SK-N-SH (cell line): ENCODE measurements at regions not wholly inside any gene's neighbourhood (a gene's known extent, or its start where the extent isn't known, plus 50 kb on each side); places are given as distances from the start of the nearest gene placed in this dataset.

ENCODE experiments used
- CTCF ChIA-PET: fragments of 300-600, 350-600 bp; formaldehyde crosslinking; extraction: SDS; loops from one replicate; lab custom pipeline; 2021; lab: Yijun Ruan, JAX
- POLR2A ChIA-PET: fragments of 350-600 bp; sonication (Branson Sonifier 250); formaldehyde crosslinking; extraction: SDS; loops from one replicate; lab custom pipeline; 2020; ENCODE audit warnings: antibody characterized with exemption, inconsistent platforms; lab: Yijun Ruan, JAX
- DNase-seq: peaks from one replicate; pipeline ENCODE4 v3.0.0; 2012
- H2AFZ ChIP-seq: fragments of 200-600 bp; sonication (generic); 2 replicates; pipeline ENCODE4 v1.8.1; 2016; ENCODE audit warnings: antibody characterized with exemption, mild to moderate bottlenecking, low read depth
- H3F3A ChIP-seq: fragments of 200-600 bp; sonication (generic); replicated peaks from 2 replicates; pipeline ENCODE3; 2016; ENCODE audit warnings: antibody characterized with exemption, mild to moderate bottlenecking; ENCODE audit not compliant: insufficient read depth
- H3K27ac ChIP-seq, 2 experiments: fragments of 200-500 bp in 1 of 2; fragments of 200-600 bp in 1 of 2; sonication (Bioruptor generic) in 1 of 2; sonication (generic), shearing (Covaris generic) in 1 of 2; 2 replicates each; pipeline versions ENCODE4 v1.5.1 to v1.6.1; 2014 to 2016; ENCODE audit warnings: low read depth in 2 of 2, inconsistent platforms in 1 of 2, low read length in 1 of 2, mild to moderate bottlenecking in 1 of 2, mixed read lengths in 1 of 2
- H3K27me3 ChIP-seq: fragments of 200-600 bp; sonication (generic), shearing (Covaris generic); 2 replicates; pipeline ENCODE4 v1.6.1; 2016; ENCODE audit warnings: mixed run types; ENCODE audit not compliant: insufficient read depth
- H3K36me3 ChIP-seq, 2 experiments: fragments of 200-500 bp in 1 of 2; fragments of 200-600 bp in 1 of 2; sonication (Bioruptor generic) in 1 of 2; sonication (generic) in 1 of 2; replicated peaks in 1 of 2; 2 replicates each; pipeline versions ENCODE3 to v1.5.1; 2014 to 2016; ENCODE audit warnings: low read length in 1 of 2, mild to moderate bottlenecking in 1 of 2; ENCODE audit not compliant: insufficient read depth in 2 of 2, control insufficient read depth in 1 of 2
- H3K4me1 ChIP-seq, 2 experiments: fragments of 200-500 bp in 1 of 2; fragments of 200-600 bp in 1 of 2; sonication (Bioruptor generic) in 1 of 2; sonication (generic), shearing (Covaris generic) in 1 of 2; 2 replicates each; pipeline versions ENCODE4 v1.5.1 to v1.6.1; 2014 to 2016; ENCODE audit warnings: low read depth in 1 of 2, low read length in 1 of 2, mixed run types in 1 of 2; ENCODE audit not compliant: insufficient read depth in 2 of 2, control insufficient read depth in 1 of 2
- H3K4me2 ChIP-seq: fragments of 200-600 bp; sonication (generic), shearing (Covaris generic); 2 replicates; pipeline ENCODE4 v1.6.1; 2017; ENCODE audit warnings: mixed run types
- H3K4me3 ChIP-seq, 2 experiments: fragments of 200-500 bp in 1 of 2; fragments of 200-600 bp in 1 of 2; sonication (Bioruptor generic) in 1 of 2; sonication (generic), shearing (Covaris generic) in 1 of 2; 2 replicates each; pipeline versions ENCODE4 v1.5.1 to v1.8.1; 2014 to 2016; ENCODE audit warnings: low read depth in 2 of 2, inconsistent platforms in 1 of 2, low read length in 1 of 2, mild to moderate bottlenecking in 1 of 2, mixed read lengths in 1 of 2, moderate library complexity in 1 of 2
- H3K79me2 ChIP-seq: fragments of 200-600 bp; sonication (generic); 2 replicates; pipeline ENCODE4 v1.8.1; 2017; ENCODE audit warnings: mild to moderate bottlenecking; ENCODE audit not compliant: insufficient read depth
- H3K9ac ChIP-seq: fragments of 200-600 bp; sonication (generic); 2 replicates; pipeline ENCODE4 v1.6.1; 2017; ENCODE audit warnings: mixed run types
- H3K9me2 ChIP-seq: fragments of 200-600 bp; sonication (generic); 2 replicates; pipeline ENCODE4 v1.6.1; 2017; ENCODE audit warnings: mixed run types
- H3K9me3 ChIP-seq: fragments of 200-600 bp; sonication (generic); 2 replicates; pipeline ENCODE4 v1.6.1; 2017; ENCODE audit warnings: mixed run types, mild to moderate bottlenecking, moderate library complexity
- H4K20me1 ChIP-seq: fragments of 200-600 bp; sonication (generic); 2 replicates; pipeline ENCODE4 v1.6.1; 2017; ENCODE audit warnings: mild to moderate bottlenecking, mixed run types; ENCODE audit not compliant: insufficient read depth
- CHD2 ChIP-seq: fragments of 150-350 bp; IDR thresholded peaks from 2 replicates; pipeline ENCODE4 v1.6.1; 2018; ENCODE audit warnings: low read length; ENCODE audit not compliant: partially characterized antibody
- ELF1 ChIP-seq: IDR thresholded peaks from 2 replicates; pipeline ENCODE4 v1.4.0; 2012
- NRF1 ChIP-seq: IDR thresholded peaks from 2 replicates; pipeline ENCODE4 v1.6.1; 2012; ENCODE audit warnings: low read depth, mild to moderate bottlenecking, low read length
- RAD21 ChIP-seq: IDR thresholded peaks from 2 replicates; pipeline ENCODE4 v1.6.1; 2012; ENCODE audit warnings: mild to moderate bottlenecking, low read length
- RCOR1 ChIP-seq: fragments of 150-350 bp; IDR thresholded peaks from 2 replicates; pipeline ENCODE4 v1.6.1; 2017; ENCODE audit warnings: antibody characterized with exemption, low read length
- RFX5 ChIP-seq: IDR thresholded peaks from 2 replicates; pipeline ENCODE4 v1.6.1; 2012; ENCODE audit warnings: mild to moderate bottlenecking, improper control_type of control experiment, low read length
- TAF1 ChIP-seq: IDR thresholded peaks from 2 replicates; pipeline ENCODE4 v1.6.1; 2012; ENCODE audit warnings: low read depth, mild to moderate bottlenecking, low read length, moderate library complexity, borderline replicate concordance
- TEAD4 ChIP-seq: IDR thresholded peaks from 2 replicates; pipeline ENCODE4 v1.4.0; 2012; ENCODE audit warnings: mild to moderate bottlenecking, borderline replicate concordance; ENCODE audit not compliant: insufficient read depth
- YY1 ChIP-seq: IDR thresholded peaks from 2 replicates; pipeline ENCODE4 v1.4.0; 2012; ENCODE audit warnings: low read depth, mild to moderate bottlenecking
- WGBS: methylation state at CpG from one replicate; pipeline ENCODE4 v1.1.6; 2017; ENCODE audit warnings: low lambda C conversion rate; 5-methylcytosine and 5-hydroxymethylcytosine counted together
- TF ChIP-seq, protein P1 (sequence below): fragments of 200-600 bp; sonication (generic); IDR thresholded peaks from 2 replicates; pipeline ENCODE4 v1.6.1; 2017; ENCODE audit warnings: antibody characterized with exemption, mild to moderate bottlenecking, moderate library complexity
- TF ChIP-seq, protein P2 (sequence below): IDR thresholded peaks from 2 replicates; pipeline ENCODE4 v1.6.1; 2012; ENCODE audit warnings: mild to moderate bottlenecking, low read depth, low read length, moderate library complexity
- TF ChIP-seq, protein P3 (sequence below): fragments of 150-350 bp; IDR thresholded peaks from 2 replicates; pipeline ENCODE4 v1.6.1; 2016; ENCODE audit warnings: mild to moderate bottlenecking, low read depth, low read length

DNA sequence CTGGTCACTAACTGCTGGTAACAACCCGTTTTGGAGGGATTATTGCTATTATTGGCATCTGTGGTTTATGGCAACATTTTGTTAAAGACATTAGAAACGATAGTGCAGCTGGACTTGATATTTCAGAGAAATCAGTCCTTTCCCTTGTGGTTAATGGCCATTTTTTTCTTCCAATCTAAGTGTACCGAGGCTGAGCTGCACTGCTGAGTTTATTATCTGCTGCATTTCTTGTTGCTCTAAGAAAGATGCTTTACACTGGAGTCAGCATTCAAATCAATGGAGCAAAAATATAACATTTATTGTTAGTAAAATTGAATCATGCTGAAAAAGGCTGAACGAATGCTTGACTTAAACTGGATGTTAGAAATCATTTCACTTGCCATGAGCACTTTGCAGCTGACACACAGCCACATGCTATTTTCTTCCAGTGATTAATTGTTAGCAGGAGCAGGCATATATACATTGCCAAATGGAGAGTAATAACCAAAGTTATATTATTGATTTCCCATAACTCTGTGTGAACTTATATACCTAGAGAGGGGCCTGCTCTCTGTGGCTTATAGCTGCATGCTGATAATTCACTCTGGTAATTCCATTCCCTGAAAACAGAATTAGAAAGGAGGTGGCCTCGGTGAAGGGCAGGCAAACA is 66.5 kb upstream of the TTC29 start:
- WGBS = 39% methylated on average over 5 of the region's 5 CpGs
- Histone ChIP-seq H3K27me3 (no peaks in the 10 kb centered on the region; the same call in 1 of the 2 replicates), H3K79me2 (no peaks in the 10 kb centered on the region), H3F3A (no peaks in the 10 kb centered on the region), H2AFZ (no peak overlapping the region), H3K4me2 (no peak overlapping the region), H3K9ac (no peak overlapping the region), H3K9me3 (no peaks in the 10 kb centered on the region), H4K20me1 (no peaks in the 10 kb centered on the region), H3K4me3 (no peak overlapping the region), H3K27ac (no peak overlapping the region), H3K4me1 (no peaks in the 10 kb centered on the region; a peak in 2 of 4 replicates), H3K36me3 (no peaks in the 10 kb centered on the region), H3K9me2 (no peaks in the 10 kb centered on the region)
- DNase-seq = no peak
- CTCF ChIA-PET = interaction anchor here (2.5 kb wide), 1 partner anchor 85 kb away, joined by 14 read pairs; no protein-coding TSS in a partner anchor
- no peak for TF ChIP-seq RCOR1
- no peak for TF ChIP-seq NRF1
- TF ChIP-seq YY1 = no peak
- TF ChIP-seq TAF1 = no peak
- TF ChIP-seq, protein P1, sequence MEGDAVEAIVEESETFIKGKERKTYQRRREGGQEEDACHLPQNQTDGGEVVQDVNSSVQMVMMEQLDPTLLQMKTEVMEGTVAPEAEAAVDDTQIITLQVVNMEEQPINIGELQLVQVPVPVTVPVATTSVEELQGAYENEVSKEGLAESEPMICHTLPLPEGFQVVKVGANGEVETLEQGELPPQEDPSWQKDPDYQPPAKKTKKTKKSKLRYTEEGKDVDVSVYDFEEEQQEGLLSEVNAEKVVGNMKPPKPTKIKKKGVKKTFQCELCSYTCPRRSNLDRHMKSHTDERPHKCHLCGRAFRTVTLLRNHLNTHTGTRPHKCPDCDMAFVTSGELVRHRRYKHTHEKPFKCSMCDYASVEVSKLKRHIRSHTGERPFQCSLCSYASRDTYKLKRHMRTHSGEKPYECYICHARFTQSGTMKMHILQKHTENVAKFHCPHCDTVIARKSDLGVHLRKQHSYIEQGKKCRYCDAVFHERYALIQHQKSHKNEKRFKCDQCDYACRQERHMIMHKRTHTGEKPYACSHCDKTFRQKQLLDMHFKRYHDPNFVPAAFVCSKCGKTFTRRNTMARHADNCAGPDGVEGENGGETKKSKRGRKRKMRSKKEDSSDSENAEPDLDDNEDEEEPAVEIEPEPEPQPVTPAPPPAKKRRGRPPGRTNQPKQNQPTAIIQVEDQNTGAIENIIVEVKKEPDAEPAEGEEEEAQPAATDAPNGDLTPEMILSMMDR = no peak
- no peak for TF ChIP-seq ELF1
- no peak for TF ChIP-seq CHD2
- TF ChIP-seq, protein P2, sequence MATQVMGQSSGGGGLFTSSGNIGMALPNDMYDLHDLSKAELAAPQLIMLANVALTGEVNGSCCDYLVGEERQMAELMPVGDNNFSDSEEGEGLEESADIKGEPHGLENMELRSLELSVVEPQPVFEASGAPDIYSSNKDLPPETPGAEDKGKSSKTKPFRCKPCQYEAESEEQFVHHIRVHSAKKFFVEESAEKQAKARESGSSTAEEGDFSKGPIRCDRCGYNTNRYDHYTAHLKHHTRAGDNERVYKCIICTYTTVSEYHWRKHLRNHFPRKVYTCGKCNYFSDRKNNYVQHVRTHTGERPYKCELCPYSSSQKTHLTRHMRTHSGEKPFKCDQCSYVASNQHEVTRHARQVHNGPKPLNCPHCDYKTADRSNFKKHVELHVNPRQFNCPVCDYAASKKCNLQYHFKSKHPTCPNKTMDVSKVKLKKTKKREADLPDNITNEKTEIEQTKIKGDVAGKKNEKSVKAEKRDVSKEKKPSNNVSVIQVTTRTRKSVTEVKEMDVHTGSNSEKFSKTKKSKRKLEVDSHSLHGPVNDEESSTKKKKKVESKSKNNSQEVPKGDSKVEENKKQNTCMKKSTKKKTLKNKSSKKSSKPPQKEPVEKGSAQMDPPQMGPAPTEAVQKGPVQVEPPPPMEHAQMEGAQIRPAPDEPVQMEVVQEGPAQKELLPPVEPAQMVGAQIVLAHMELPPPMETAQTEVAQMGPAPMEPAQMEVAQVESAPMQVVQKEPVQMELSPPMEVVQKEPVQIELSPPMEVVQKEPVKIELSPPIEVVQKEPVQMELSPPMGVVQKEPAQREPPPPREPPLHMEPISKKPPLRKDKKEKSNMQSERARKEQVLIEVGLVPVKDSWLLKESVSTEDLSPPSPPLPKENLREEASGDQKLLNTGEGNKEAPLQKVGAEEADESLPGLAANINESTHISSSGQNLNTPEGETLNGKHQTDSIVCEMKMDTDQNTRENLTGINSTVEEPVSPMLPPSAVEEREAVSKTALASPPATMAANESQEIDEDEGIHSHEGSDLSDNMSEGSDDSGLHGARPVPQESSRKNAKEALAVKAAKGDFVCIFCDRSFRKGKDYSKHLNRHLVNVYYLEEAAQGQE = no peak
- no peak for TF ChIP-seq TEAD4
- POLR2A ChIA-PET = no interaction called here

DNA sequence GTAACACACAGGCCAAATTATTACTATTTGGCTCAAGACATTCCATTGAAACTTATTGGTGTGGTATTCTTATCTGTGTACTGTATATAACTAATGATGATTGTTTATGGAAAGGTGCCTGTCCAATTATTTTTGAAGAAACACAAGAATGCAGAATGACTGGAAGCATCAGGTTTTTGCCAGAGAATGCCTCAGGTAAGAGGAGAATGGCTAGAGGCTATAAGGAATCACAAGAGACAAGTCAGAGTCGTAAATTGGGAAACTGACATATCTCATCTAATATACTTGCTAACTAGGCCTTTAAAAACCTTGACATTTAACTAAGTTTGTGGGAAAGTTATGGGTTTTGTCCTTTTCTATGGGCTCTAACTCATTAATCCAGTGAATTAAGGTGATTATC is 69.3 kb upstream of the TTC29 start:
- no peaks in the 10 kb centered on the region for H3K36me3 ChIP-seq
- no peak for TF ChIP-seq CHD2
- no peak for TF ChIP-seq RAD21
- TF ChIP-seq, protein P2 = no peak
- TF ChIP-seq, protein P3, sequence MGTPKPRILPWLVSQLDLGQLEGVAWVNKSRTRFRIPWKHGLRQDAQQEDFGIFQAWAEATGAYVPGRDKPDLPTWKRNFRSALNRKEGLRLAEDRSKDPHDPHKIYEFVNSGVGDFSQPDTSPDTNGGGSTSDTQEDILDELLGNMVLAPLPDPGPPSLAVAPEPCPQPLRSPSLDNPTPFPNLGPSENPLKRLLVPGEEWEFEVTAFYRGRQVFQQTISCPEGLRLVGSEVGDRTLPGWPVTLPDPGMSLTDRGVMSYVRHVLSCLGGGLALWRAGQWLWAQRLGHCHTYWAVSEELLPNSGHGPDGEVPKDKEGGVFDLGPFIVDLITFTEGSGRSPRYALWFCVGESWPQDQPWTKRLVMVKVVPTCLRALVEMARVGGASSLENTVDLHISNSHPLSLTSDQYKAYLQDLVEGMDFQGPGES = no peak
- TF ChIP-seq TAF1 = no peak
- TF ChIP-seq YY1 = no peak
- no peak for TF ChIP-seq RFX5
- no peak for TF ChIP-seq NRF1
- no peaks in the 10 kb centered on the region; the same call in 1 of the 2 replicates for H3K27me3 ChIP-seq
- H3K9me2 ChIP-seq = no peaks in the 10 kb centered on the region
- no peak overlapping the region for H3K4me2 ChIP-seq
- H3K9ac ChIP-seq = no peak overlapping the region
- no peak overlapping the region for H3K4me3 ChIP-seq
- no peaks in the 10 kb centered on the region for H3K79me2 ChIP-seq
- ChIA-PET POLR2A (no interaction called here), CTCF (interaction anchor here (0.6 to 2.8 kb wide), 3 partner anchors 66 to 84 kb away, joined by 3 to 23 read pairs (median 3); no protein-coding TSS in a partner anchor)
- DNase-seq = no peak
- no peaks in the 10 kb centered on the region for H3K9me3 ChIP-seq
- no peak overlapping the region for H2AFZ ChIP-seq
- H3K4me1 ChIP-seq = no peaks in the 10 kb centered on the region; a peak in 2 of 4 replicates
- H3F3A ChIP-seq = no peaks in the 10 kb centered on the region
- no peaks in the 10 kb centered on the region for H4K20me1 ChIP-seq
- H3K27ac ChIP-seq = no peak overlapping the region
- 85% methylated on average over 1 of the region's 1 CpG for WGBS
